Sigmoid colon (tissue), 4 donors: ENCODE measurements at regions not wholly inside any gene's neighbourhood (a gene's known extent, or its start where the extent isn't known, plus 50 kb on each side); places are given as distances from the start of the nearest gene placed in this dataset.

Source experiments
- CTCF ChIP-seq, 4 experiments: fragments of 450-650 bp in 3 of 4; fragments of 200-600 bp in 1 of 4; IDR thresholded peaks; one replicate each; pipeline ENCODE4 v1.5.1; 2016 to 2019; ENCODE audit warnings: antibody characterized with exemption in 4 of 4, mild to moderate bottlenecking in 3 of 4, moderate library complexity in 2 of 4
- EP300 ChIP-seq, 4 donors: sonication (generic); formaldehyde crosslinking; IDR thresholded peaks; one replicate each; pipeline ENCODE4 v1.6.1; 2017; ENCODE audit warnings: antibody characterized with exemption in 4 of 4

GRCh38 chr2:183656121-183656520, 531.9 kb downstream of the NUP35 start:
- TF ChIP-seq CTCF (IDR thresholded peaks at IDR 0.05) (no peak), EP300 (IDR thresholded peaks at IDR 0.05) (no peak)
